A172 (cell line): ENCODE measurements at regions not wholly inside any gene's neighbourhood (a gene's known extent, or its start where the extent isn't known, plus 50 kb on each side); places are given as distances from the start of the nearest gene placed in this dataset.

Experiments used
- DNase-seq: peaks from one replicate; pipeline ENCODE4 v3.0.0-alpha.2; 2015; ENCODE audit warnings: low spot score

DNA sequence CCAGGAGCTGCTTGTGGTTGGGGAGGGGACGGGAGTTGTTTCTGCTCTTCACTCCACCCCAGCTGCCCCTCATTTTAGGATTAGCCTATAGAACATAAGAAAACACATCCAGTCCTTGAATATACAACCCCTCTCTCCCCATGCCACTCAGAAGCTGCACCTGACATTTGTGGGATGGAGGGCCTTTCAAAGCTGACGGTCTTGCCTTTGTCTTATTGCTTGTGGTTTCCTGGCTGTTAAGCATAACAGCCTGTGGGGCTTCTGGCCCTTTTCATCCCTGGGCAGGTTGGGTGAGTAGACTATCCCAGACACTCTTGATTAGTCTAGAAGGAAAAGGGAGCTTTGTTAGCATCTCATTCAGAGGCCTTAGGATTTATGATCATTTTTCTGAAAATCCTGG lies 407.6 kb upstream of the BOD1L1 start:
- no peak for DNase-seq

DNA sequence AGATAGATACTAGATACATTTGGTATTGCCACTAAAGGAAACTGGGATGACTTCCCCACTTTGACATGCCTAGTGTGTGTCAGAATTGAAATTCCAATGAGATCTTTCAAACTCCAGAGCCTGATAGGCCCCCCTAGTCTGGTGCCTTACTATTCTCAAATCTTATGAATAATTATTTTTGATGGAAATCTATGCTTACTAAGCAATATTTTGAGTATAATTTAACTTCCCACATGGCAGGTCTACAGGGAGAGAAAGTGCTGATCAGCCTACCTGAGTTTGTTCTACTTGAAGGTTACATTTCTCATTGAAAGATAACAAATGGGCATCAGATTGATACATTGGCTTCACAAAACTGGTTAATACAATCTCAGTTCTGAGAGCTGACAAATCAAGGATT lies 415.7 kb upstream of the BOD1L1 start:
- DNase-seq, result no peak

DNA sequence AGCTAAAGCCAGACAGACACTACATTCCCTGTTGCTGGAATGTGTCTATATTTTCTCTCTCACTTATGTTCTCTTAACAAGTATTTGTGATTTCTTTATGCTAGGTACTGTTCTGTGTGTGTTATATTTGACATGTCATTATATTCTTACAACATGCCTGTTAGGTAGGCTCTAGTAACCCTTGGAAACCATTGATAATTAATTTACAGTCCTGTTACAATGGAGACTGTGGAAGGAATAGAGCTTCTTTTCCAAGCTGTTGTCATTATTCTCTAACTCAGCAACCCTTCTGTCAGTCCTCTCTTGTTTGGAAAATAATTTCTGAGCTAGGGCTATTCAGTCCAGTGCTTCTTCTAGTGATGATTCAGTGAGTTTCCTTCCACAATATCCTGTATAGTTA lies 419.1 kb upstream of the BOD1L1 start:
- DNase-seq, result no peak

DNA sequence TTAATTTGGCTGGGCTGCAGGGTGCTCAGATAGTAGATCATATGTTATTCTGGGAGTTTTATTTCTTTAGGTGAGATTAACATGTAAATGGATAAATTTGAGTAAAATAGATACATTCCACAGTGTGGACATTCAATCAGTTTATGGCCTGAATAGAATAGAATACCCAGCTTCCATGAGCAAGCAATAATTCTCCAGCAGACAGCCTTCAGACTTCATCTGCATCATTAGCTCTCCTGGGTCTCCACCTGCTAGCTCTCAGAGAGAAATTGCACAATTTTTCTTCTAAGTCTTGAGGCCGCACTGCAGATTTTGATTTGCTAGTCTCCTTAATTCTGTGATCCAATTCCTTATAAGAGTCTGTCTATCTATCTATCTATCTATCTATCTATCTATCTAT lies 420.3 kb upstream of the BOD1L1 start:
- DNase-seq, result no peak

DNA sequence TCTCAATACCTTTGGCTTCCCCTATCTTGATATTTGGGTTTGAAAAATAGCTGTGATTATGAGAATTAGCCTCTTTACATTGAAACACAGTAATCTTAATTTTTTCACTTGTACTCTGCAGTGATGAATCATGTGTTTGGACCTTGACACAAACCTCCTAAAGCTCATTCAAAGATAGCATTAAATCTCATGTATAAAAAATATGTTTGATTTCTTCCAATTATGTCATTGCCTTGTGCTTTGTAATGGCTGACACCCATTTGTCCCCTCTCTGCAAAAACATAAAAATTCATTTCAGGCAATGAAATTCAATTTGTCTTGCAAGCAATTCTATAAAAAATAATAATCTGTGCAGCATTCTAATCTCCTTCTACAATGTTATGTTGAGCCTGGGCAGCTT lies 422.4 kb upstream of the BOD1L1 start:
- DNase-seq, result no peak

DNA sequence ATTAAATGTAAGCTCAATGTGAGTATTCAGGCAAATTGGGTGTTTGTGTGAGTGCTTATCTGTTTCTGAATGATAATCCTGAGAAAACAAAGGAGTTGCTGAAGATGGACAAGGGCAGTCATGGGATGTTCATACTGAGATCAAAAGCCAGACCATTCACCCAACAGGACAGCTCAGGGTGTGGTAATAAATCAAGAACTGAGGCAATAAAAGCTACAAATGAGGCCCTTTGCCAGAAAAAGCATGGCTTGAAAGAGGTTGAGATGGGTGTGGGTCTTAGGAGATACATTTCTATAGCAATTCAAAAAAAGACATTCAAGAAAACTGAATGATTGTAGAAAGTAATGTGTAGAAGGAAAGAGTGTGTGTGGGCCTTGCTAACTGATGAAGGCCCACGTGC lies 425.8 kb upstream of the BOD1L1 start:
- no peak for DNase-seq

DNA sequence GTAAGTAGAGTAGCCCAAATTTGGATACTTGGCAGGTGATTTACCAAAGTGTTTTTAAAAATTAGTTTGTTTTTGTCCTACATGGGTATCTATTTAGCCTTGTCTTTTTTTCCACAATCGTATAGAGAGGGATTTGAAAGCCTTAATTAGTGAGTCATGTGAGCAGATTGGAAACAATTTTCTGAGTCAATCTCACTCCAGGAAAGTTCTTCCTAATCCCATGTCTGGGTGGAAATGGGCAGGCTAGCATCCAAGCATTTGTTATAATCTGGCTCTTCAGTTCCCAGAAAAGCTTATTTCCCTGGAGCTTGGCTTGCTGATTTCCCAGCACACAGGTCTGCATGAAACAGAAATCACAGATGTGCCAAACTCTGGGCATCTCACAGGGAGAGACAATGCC lies 426.9 kb upstream of the BOD1L1 start:
- no peak for DNase-seq

DNA sequence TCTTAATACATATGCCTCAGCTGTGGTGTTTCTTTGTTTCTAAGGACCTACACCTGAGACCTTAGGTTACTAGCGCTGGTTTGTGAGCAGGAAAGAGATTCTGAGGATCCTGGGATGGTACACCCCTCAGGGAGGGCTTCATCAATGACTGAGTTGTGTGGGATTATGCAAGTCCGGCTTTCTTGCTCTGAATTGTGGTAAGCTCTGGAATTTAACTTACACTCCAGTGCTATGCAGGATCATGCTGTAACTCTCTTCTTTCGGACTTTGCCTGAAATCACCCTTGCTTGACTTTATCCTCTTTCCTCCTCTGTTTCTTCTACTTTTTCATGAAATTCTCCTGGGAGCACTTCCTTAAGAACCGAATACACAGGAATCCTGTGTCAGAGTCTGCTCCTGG lies 431.5 kb upstream of the BOD1L1 start:
- no peak for DNase-seq

DNA sequence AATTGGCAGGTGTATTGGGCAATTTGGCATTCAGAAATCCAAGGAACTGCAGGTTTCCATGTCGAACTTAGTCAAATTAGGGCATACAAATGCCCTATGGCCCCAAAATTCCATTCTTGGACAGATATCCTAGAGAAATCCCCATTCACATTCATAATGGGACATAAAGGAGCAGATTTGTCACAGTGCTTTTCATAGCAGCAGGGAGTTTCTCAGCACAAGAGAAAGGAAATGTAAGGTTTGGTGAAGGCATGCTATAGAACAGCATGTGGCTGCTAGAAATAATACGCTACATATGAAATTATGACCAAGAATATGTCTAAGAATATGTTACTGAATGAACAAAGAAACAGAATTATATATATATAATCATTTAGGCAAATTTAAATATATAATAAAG lies 437.5 kb upstream of the BOD1L1 start:
- no peak for DNase-seq

DNA sequence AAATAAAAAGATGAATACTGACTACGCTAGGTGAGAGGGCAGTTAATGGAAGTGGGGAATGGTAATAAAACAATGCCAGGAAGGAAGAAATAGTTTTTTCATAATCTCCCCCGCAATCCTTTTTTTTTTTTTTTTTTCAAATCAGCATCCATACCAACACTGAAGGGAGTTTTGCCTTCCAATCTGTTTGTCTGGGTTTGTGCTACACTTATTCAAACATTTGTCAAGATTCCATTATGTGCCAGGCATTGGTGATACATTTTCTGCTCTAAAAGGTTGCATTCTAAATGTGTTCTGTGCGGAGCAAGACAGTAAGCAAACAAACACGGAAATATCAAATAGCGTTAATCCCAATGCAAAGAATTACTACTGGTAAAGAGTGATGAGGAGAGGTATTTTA lies 437.9 kb upstream of the BOD1L1 start:
- DNase-seq, result no peak

DNA sequence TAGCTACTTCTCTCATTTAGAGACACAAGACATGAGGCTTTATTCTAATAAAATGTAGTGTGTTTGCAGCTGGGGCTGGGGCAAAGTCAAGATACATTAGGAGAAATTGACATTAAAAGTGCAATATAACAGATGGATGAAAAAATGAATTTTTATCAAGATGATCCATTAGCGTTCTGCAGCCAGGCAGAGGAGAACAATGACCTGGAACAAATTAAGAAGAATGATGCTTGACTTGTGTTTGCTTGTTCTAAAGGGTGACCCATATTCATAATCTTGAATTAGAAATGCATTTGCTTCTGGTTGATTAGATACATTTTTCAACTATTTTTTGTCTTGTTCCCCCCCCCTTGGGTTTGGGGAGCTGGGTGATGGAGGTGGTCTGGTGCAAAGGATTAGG lies 439.5 kb upstream of the BOD1L1 start:
- no peak for DNase-seq

DNA sequence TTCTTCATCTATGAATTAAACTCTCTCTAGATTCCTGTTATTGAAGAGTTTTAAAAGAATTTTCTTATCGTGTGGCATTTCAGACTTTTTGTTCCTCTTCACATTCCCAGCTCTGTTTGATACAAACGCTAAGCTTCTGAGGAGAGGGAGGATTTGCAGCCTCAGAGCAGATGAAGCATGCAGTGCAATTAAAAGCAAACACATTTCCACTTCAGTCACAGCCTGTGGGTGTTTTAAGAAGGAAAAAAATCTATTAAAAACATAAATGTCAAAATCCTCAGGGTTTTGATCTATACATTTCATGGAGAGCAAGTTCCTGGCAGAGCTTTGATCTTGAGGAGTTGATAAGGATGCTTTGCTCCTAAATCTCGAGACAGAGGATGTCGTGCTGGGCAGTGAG lies 442.4 kb upstream of the BOD1L1 start:
- DNase-seq, result no peak

DNA sequence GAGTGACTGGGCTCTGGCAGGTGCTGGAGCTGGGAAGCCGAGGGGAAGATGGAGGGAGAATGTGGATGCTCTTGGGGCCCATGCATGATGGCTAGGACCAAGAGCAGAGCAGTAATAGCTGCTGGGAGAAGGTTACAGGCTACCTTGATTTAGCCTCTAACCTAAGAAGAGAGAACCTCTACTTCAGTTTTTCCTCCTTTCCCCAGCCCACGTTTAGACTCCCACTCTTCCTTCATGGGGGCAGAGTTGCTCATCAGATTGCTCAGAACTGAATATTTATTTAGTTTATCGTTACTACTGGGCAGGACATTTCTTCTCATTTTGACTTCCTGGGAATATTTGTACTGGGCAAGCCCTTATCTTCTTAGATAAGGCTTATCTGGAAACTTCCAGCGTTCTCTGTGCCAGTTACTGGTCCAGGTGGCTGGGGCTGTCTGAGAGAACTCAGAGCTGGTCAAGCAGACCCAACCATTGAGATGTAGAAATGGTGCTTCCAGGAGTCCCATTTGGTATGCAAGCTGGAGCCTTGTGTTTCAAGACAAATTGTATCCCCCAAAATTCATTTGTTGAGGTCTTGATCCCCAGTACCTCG lies 442.9 kb upstream of the BOD1L1 start:
- no peak for DNase-seq

DNA sequence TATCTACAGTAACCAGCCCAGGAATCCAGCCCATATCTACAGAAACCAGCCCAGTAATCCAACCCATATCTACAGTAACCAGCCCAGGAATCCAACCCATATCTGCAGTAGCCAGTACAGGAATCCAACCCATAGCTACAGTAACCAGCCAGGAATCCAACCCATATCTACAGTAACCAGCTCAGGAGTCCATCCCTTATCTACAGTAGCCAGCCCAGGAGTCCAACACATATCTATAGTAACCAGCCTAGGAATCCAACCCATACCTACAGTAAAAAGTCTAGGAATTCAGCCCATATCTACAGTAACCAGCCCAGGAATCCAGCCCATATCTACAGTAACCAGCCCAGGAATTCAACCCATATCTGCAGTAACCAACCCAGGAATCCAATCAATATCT lies 445.0 kb upstream of the BOD1L1 start:
- no peak for DNase-seq

DNA sequence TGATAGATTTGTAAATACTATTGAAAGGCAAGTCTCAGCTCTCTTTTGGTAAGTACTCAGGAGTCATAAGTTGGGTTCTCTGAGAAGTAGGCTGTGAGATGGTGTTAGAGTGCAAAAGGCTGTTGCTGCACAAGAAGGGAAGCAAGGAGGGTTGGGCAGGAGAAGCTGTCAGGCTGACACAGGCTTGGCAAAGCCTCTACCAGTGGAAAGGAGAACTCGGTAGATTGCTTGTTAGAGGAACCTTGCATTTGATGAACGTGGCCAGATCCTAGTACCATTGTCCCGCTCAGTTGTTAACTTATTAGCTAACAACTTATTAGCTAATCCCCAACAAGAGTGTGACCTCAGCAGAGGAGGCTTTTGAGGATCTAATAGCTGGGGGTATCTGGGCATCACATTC lies 449.3 kb upstream of the BOD1L1 start:
- no peak for DNase-seq

DNA sequence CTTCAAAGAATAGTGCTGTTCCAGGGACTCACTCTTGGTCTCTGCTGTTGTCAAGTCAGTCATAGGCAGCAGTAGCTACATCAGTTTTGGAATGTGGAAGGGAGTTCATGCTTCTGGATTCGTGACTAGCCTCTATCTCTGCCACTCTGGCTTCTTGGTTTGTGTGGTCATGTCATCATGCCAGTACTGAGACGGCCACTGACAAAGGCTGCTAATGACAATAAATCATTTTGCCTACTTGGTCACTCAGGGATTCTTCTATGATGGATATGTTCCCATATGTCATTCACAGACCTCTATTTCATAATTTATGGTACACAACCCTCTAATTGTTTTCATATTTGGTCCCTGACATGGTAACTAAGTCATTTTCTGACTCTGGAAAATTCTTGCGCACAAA lies 450.8 kb upstream of the BOD1L1 start:
- DNase-seq, result no peak

DNA sequence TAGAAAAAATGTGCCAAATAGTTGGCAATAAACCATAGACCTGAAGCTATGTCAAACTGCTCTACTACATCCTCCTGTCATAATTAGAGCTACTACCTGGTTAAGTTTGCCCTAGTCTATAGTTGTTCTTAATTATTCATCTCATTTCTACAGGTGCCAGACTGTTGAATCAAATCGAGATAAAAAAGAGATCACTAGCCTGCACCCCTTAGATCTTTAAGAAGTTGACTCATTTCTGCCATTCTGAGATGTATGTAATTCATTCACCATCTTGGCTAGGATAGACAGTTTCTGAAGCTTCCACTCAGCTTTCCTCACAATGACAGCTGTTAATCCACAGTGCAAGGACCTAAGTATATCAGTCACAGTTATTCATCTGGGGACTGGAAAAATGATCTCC lies 452.1 kb upstream of the BOD1L1 start:
- DNase-seq, result no peak

DNA sequence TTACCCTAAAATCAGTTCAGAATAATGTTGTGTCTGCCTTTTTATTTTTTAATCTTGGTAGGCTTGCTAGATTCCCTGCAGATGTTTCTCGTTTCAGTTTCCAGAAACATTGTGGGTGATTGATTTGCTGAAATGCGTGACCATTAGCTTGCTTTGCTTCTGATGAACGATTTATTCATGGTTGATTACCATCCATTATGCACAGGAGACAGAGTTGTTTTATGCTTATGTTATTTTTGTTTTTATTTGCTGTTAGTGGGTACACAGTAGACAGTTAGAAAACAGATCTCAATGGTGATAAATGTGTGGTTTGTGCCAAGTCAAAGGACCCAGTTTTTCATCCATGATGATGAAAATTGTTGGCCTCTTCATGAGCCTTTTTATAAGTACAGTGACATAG lies 455.6 kb upstream of the BOD1L1 start:
- DNase-seq, result no peak

DNA sequence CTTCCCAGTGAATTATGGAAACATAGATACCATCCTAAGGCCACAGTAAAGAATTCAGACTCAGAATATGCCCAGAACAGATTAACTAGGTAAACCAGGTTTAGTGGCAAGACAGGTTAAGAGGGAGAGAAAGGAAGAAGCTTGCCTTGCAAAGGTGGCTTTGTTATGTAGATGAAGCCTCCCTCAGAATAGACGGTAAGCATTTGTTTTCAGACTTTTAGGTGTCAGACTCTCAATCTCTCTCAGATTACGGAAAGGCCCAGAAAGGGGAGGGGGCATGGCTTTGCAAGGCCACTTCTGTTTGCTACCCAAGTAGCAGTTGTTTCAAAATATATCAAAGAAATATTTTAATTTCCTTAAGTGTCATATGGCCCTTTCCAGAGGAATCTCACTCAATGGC lies 457.1 kb upstream of the BOD1L1 start:
- no peak for DNase-seq

DNA sequence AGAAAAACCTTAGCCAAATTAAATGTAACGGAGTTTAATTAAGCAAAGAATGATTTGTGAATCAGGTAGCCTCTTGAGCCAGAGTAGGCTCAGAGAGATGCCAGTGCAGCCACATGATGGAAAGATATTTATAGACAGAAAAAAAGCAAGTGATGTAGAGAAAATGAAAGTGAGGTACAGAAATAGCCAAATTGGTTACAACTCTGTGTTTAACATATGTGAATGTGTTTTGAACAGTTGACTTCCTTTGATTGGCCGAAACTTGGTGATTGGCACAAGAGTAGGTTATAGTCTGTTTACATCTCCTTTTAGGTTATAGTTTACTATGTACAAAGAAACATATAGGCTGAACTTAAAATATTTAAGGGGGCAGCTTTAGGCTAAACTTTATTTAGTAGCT lies 459.9 kb upstream of the BOD1L1 start:
- DNase-seq, result no peak

DNA sequence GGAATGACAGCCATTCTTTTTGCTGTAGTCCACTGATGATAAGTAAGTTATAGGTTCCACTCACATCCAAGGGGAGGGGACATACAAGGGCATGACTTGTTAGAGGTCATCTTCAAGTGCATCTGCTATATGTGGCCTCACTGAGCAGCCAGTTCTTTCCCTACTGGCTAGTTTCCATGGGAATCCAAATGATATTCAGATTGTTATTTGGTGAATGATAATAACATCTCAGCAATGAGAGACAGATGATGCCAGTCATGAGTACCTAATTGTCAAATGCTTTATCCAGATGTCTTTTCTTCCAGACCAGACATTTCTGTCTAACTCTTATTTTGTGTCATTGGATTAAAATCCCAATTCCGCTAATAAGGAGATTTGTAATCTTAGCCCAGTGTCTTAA lies 460.4 kb upstream of the BOD1L1 start:
- no peak for DNase-seq

DNA sequence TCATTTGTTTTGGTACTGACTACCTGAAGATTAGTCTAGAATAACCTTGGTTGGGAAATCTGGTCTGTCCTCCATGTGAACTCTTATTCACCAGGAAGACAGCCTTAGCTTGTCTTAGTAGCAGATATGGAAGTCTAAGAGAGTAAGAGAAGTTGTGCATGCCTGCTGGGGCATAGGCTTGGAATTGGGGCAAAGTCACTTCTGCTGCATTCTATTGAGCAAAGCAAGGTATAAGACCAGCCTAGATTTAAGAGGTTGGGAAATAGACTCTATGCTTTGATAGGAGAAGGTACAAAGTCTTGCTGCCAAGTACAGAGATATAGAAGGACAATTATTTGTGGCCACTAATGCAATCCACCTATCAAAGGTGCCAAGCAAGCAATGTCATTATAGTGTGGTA lies 464.0 kb upstream of the BOD1L1 start:
- no peak for DNase-seq

DNA sequence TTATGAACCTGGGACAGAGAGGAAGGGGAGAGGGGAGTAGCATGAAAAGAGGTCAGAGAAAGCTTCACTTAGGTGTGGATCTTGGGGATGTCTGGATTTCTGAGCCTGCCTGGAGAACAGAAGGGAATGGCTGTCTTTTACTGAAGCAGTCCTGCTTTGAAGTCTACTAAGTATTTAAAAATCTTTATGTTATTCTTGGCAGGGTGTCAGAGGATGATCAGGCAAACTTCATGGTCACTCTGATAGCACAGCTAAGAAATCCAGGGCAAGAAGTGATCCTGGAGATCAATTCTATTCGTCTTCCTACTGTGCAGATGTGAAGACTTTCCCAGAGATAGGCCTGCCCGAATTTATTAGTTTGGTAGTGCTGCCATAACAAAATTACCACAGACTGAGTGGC lies 464.4 kb upstream of the BOD1L1 start:
- no peak for DNase-seq

DNA sequence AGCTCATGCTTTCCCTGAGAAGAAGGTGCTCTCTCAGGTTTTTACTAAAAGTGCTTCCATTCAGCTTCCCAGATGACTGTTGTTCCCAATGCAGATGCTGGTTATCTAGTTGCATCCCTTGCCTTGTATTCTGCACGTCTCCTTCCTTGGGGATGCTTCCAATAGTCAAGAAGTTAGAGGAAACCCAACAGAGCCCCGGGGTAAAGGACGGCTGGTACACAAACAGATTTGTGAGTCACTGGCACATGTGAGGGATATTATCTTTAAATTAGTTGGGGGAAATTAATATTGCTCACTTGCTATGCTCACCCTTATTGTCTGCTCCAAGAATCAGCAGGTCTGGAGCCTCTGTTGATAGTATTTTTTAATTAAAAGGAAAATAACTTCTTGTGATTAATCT lies 465.2 kb upstream of the BOD1L1 start:
- DNase-seq, result no peak

DNA sequence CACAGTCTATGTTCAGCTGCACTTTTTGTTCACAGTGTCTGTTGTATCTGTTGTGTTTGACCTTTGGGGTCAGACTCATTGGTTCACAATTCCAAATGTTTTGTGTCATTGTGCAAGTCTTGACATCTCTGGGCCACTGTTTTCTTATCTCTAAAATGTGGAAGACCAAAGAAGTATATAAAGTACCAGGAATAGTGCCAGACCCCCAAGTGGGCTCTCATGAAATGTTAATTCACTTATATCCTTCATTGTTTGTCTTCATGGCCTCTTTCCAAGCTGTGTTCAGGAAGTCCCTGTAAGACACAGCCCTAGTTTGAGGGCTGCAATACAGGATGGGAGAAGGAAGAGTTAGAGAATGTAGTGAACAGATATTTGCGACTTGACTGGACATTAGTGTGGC lies 468.3 kb upstream of the BOD1L1 start:
- DNase-seq, result no peak
